ENCODE measurements at regions not wholly inside any gene's neighbourhood (a gene's known extent, or its start where the extent isn't known, plus 50 kb on each side); places are given as distances from the start of the nearest gene placed in this dataset.

DNA sequence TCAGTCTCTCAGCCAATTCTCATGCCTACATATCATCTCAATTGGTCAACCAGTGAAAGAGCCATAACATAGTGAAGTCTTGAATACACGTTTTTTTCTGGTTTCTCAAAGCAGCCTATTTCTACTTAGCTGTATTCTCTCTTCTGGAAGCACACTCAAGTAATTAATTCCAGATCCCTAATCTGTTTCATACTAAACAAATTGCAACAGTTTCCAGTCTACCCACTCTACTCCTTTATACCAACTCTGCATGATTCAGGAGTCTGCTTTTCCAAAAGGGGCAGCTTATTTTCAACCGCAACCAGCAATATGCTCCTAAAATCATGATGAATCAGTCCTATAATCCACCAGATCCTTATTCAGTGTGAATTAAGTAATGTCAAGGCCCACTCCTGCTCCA, 211.7 kb downstream of the TLE1 start:
- TF ChIP-seq, protein P1, sequence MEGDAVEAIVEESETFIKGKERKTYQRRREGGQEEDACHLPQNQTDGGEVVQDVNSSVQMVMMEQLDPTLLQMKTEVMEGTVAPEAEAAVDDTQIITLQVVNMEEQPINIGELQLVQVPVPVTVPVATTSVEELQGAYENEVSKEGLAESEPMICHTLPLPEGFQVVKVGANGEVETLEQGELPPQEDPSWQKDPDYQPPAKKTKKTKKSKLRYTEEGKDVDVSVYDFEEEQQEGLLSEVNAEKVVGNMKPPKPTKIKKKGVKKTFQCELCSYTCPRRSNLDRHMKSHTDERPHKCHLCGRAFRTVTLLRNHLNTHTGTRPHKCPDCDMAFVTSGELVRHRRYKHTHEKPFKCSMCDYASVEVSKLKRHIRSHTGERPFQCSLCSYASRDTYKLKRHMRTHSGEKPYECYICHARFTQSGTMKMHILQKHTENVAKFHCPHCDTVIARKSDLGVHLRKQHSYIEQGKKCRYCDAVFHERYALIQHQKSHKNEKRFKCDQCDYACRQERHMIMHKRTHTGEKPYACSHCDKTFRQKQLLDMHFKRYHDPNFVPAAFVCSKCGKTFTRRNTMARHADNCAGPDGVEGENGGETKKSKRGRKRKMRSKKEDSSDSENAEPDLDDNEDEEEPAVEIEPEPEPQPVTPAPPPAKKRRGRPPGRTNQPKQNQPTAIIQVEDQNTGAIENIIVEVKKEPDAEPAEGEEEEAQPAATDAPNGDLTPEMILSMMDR (IDR thresholded peaks at IDR 0.05; ENCODE audit: control extremely low read depth in 1 of 3, insufficient read depth in 1 of 3, low read depth in 1 of 3, low read length in 3 of 3), result no peak
- TF ChIP-seq CREB1 (IDR thresholded peaks at IDR 0.05), result no peak
- TF ChIP-seq TAF7 (optimal IDR thresholded peaks at IDR 0.05; ENCODE audit: borderline replicate concordance, low read depth, low read length), result no peak
- TF ChIP-seq, protein P2, sequence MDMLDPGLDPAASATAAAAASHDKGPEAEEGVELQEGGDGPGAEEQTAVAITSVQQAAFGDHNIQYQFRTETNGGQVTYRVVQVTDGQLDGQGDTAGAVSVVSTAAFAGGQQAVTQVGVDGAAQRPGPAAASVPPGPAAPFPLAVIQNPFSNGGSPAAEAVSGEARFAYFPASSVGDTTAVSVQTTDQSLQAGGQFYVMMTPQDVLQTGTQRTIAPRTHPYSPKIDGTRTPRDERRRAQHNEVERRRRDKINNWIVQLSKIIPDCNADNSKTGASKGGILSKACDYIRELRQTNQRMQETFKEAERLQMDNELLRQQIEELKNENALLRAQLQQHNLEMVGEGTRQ (IDR thresholded peaks at IDR 0.05; ENCODE audit: low read length), result no peak
- TF ChIP-seq POU5F1 (IDR thresholded peaks at IDR 0.05; ENCODE audit: low read depth, low read length), result no peak
- TF ChIP-seq JUN (IDR thresholded peaks at IDR 0.05; ENCODE audit: low read depth, low read length), result no peak
- TF ChIP-seq EZH2 (IDR thresholded peaks at IDR 0.05; ENCODE audit: low read depth, low read length, severe bottlenecking), result no peak
- TF ChIP-seq EP300 (IDR thresholded peaks at IDR 0.05; ENCODE audit: borderline replicate concordance in 1 of 2, low read depth in 2 of 2, low read length in 2 of 2), result no peak
- no peak for TF ChIP-seq SUZ12 (IDR thresholded peaks at IDR 0.05; ENCODE audit: low read length)
- no peak for TF ChIP-seq SIN3A (conservative IDR thresholded peaks at IDR 0.05 in 1 of 2, IDR thresholded peaks at IDR 0.05 in 1 of 2; ENCODE audit: low read depth in 1 of 2, low read length in 2 of 2)
- no peak for TF ChIP-seq BCL11A (IDR thresholded peaks at IDR 0.05; ENCODE audit: low read depth in 2 of 2, low read length in 2 of 2)
- no peak for TF ChIP-seq POLR2AphosphoS5 (IDR thresholded peaks at IDR 0.05; ENCODE audit: low read depth, low read length)
